GM12878 (cell line): ENCODE measurements at regions not wholly inside any gene's neighbourhood (a gene's known extent, or its start where the extent isn't known, plus 50 kb on each side); places are given as distances from the start of the nearest gene placed in this dataset.

Source experiments
- ATAC-seq: fragments of 200-7000 bp; cut with Tn5 transposase; 3 replicates; pipeline ENCODE4 v1.9.1; 2020; ENCODE audit warnings: mild to moderate bottlenecking, moderate library complexity
- BruUV-seq: library from RNA; stranded (reverse); fragments of 400-500 nt; replicated peaks from 2 replicates; lab custom pipeline; 2021; lab: Mats Ljungman, UMichigan
- CTCF ChIA-PET: fragments of 300-600 bp; sonication (Branson Sonifier 250); formaldehyde crosslinking; extraction: SDS; loops from one replicate; lab custom pipeline; 2021; ENCODE audit warnings: inconsistent platforms; lab: Yijun Ruan, JAX
- POLR2A ChIA-PET: fragments of 350-600 bp; formaldehyde crosslinking; extraction: SDS; loops from one replicate; lab custom pipeline; 2021; ENCODE audit warnings: inconsistent platforms; lab: Charles Lee
- RAD21 ChIA-PET: fragments of 300-600 bp; sonication (Branson Sonifier 250); formaldehyde crosslinking; loops from one replicate; lab custom pipeline; 2023; ENCODE audit warnings: antibody characterized with exemption; ENCODE audit not compliant: unreplicated experiment; lab: Charles Lee
- SMC1A ChIA-PET: fragments of 300-600 bp; sonication (Branson Sonifier 250); formaldehyde crosslinking; loops from one replicate; lab custom pipeline; 2023; ENCODE audit not compliant: unreplicated experiment, uncharacterized antibody; lab: Charles Lee
- DNase-seq: peaks from one replicate; pipeline ENCODE4 v3.0.0-alpha.2; 2011; ENCODE audit warnings: low read depth, low spot score
- FAIRE-seq: peaks from 3 replicates; lab custom pipeline; 2011; peaks lifted over from hg19 to GRCh38; lab: Jason Lieb, UNC
- H2AFZ ChIP-seq: 2 replicates; pipeline ENCODE4 v1.6.0; 2011; ENCODE audit warnings: low read depth, low read length, control low read depth; ENCODE audit not compliant: control insufficient read depth
- H3K27ac ChIP-seq: 2 replicates; pipeline ENCODE4 v1.5.1; 2011; ENCODE audit warnings: control low read depth; ENCODE audit not compliant: control insufficient read depth, insufficient read depth
- H3K27me3 ChIP-seq, 2 experiments: replicated peaks in 1 of 2; 2 replicates each; pipeline versions ENCODE4 v1.6.0 to v1.6.1; 2011; ENCODE audit warnings: low read length in 1 of 2; ENCODE audit not compliant: control insufficient read depth in 2 of 2, insufficient read depth in 2 of 2
- H3K36me3 ChIP-seq, 2 experiments: 2 replicates each; pipeline ENCODE4 v1.5.1; 2011; ENCODE audit warnings: low read length in 1 of 2; ENCODE audit not compliant: control insufficient read depth in 2 of 2, insufficient read depth in 2 of 2
- H3K4me1 ChIP-seq: 2 replicates; pipeline ENCODE4 v1.6.1; 2011; ENCODE audit warnings: mild to moderate bottlenecking, low read length, moderate library complexity, mixed read lengths; ENCODE audit not compliant: control insufficient read depth, insufficient read depth
- H3K4me2 ChIP-seq: 2 replicates; pipeline ENCODE4 v1.6.0; 2011; ENCODE audit warnings: control low read depth; ENCODE audit not compliant: control insufficient read depth, insufficient read depth
- H3K4me3 ChIP-seq: fragments of 200-600 bp; sonication (generic); 2 replicates; pipeline ENCODE4 v1.5.1; 2016
- H3K79me2 ChIP-seq: 2 replicates; pipeline ENCODE4 v1.6.0; 2011; ENCODE audit warnings: low read length; ENCODE audit not compliant: control insufficient read depth, insufficient read depth
- H3K9ac ChIP-seq: 2 replicates; pipeline ENCODE4 v1.8.0; 2011; ENCODE audit warnings: low read length, control low read depth, mixed read lengths; ENCODE audit not compliant: control insufficient read depth, insufficient read depth
- H3K9me3 ChIP-seq: replicated peaks from 3 replicates; pipeline ENCODE4 v1.5.1; 2011; ENCODE audit warnings: mild to moderate bottlenecking, low read length; ENCODE audit not compliant: control insufficient read depth, insufficient read depth
- H4K20me1 ChIP-seq: 2 replicates; pipeline ENCODE4 v1.6.0; 2011; ENCODE audit not compliant: control insufficient read depth, insufficient read depth
- FOS ChIP-seq: IDR thresholded peaks from 3 replicates; pipeline ENCODE4 v1.6.1; 2011; ENCODE audit warnings: borderline replicate concordance; ENCODE audit not compliant: insufficient read length; ENCODE audit errors: extremely low read depth
- MEF2B ChIP-seq: fragments of 450-650 bp; IDR thresholded peaks from 2 replicates; pipeline ENCODE4 v1.6.1; 2018; ENCODE audit warnings: mild to moderate bottlenecking, moderate library complexity; ENCODE audit not compliant: partially characterized antibody, poor library complexity, severe bottlenecking
- NBN ChIP-seq: fragments of 450-650 bp; IDR thresholded peaks from 2 replicates; pipeline ENCODE4 v1.6.1; 2016
- NFYB ChIP-seq: IDR thresholded peaks from 2 replicates; pipeline ENCODE4 v1.6.1; 2011; ENCODE audit warnings: low read depth, mild to moderate bottlenecking, low read length, improper control_type of control experiment, moderate library complexity; ENCODE audit not compliant: insufficient read depth
- NR2F1 ChIP-seq: fragments of 450-650 bp; conservative IDR thresholded peaks from 2 replicates; pipeline ENCODE4 v1.6.1; 2017; ENCODE audit warnings: mild to moderate bottlenecking
- PAX5 ChIP-seq: IDR thresholded peaks from 2 replicates; pipeline ENCODE4 v1.6.1; 2011; ENCODE audit warnings: low read depth, low read length, borderline replicate concordance
- POLR2AphosphoS2 ChIP-seq: IDR thresholded peaks from 2 replicates; pipeline ENCODE4 v1.6.1; 2011; ENCODE audit warnings: low read depth, mild to moderate bottlenecking, low read length, improper control_type of control experiment, moderate library complexity
- SMAD5 ChIP-seq: IDR thresholded peaks from 2 replicates; pipeline ENCODE4 v1.6.1; 2016; ENCODE audit warnings: antibody characterized with exemption, low read depth
- SMARCA5 ChIP-seq: fragments of 450-650 bp; IDR thresholded peaks from 2 replicates; pipeline ENCODE4 v1.6.1; 2017; ENCODE audit warnings: mild to moderate bottlenecking
- SREBF2 ChIP-seq: IDR thresholded peaks from 2 replicates; pipeline ENCODE4 v1.6.1; 2012; ENCODE audit warnings: mild to moderate bottlenecking, low read length
- TCF12 ChIP-seq: IDR thresholded peaks from 2 replicates; pipeline ENCODE4 v1.6.1; 2011; ENCODE audit warnings: low read depth, mild to moderate bottlenecking, low read length
- ZNF207 ChIP-seq: fragments of 450-650 bp; IDR thresholded peaks from 2 replicates; pipeline ENCODE4 v1.6.1; 2014; ENCODE audit warnings: antibody characterized with exemption, mild to moderate bottlenecking, borderline replicate concordance
- WGBS: methylation state at CpG from one replicate; pipeline ENCODE4 v1.1.6; 2016; ENCODE audit warnings: low lambda C conversion rate; ENCODE audit not compliant: insufficient replicate concordance, insufficient coverage; ENCODE audit errors: missing lambda C conversion rate; 5-methylcytosine and 5-hydroxymethylcytosine counted together
- in situ Hi-C: fragments of 300-500 bp; cut with MboI; formaldehyde crosslinking; loops from 9 replicates; pipeline ENCODE4 v1.14.3; 2018; ENCODE audit warnings: mixed read lengths
- intact Hi-C: fragments of 100-400 bp; cut with micrococcal nuclease; formaldehyde crosslinking; loops from one replicate; pipeline ENCODE4 v1.14.2; 2022; ENCODE audit not compliant: unreplicated experiment
- TF ChIP-seq, protein P1 (sequence below): IDR thresholded peaks from 2 replicates; pipeline ENCODE4 v1.6.1; 2011; ENCODE audit warnings: mild to moderate bottlenecking, low read depth, low read length, moderate library complexity; ENCODE audit not compliant: insufficient replicate concordance
- TF ChIP-seq, protein P2 (sequence below): IDR thresholded peaks from 2 replicates; pipeline ENCODE4 v1.6.1; 2012; ENCODE audit warnings: improper control_type of control experiment, low read depth, low read length; ENCODE audit not compliant: insufficient replicate concordance
- TF ChIP-seq, protein P3 (sequence below): fragments of 450-650 bp; IDR thresholded peaks from 2 replicates; pipeline ENCODE4 v1.6.1; 2017; ENCODE audit warnings: low read depth, mild to moderate bottlenecking, moderate library complexity

DNA sequence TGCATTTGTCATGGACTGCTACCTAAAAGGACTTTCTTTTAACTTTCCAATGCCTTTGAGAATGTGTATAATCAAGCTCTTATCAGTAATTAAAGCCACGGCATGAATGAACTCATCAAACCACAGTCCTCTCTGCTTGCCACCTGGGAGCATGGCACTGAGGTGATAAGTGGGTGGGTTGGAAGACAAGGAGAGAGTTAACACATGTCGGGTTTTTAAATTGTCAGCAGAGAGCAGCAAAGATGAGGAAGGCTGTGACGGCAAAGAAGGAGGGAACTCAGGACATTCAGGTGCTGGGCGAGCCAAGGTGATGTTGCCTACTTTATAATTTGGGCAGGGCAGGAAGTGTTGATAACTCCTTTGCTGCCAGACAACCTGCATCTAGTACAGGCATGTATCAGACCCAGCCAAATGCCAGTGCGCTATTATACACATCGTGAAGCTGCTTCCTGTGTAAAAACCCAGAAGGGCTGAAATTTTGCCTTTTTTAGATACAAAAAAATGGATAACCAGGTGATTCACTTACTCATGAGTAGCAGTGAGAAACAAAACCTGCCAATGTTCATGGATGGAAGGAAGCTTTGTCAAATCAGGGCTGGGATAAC, 269.1 kb downstream of the KIF4B start:
- BruUV-seq: no TSS peak
- intact Hi-C loops (no loop called here), in situ Hi-C loops (no loop called here)
- ATAC-seq (no peak), DNase-seq (no peak), FAIRE-seq (no peak)
- 29% methylated on average over 6 of the region's 6 CpGs for WGBS
- H3K4me2 ChIP-seq: no peak overlapping the region
- H3K9ac ChIP-seq: no peak overlapping the region
- CTCF ChIA-PET: no interaction called here
- no peaks in the 10 kb centered on the region for H3K9me3 ChIP-seq
- H4K20me1 ChIP-seq: no peaks in the 10 kb centered on the region; the same call in 1 of the 2 replicates
- no peak overlapping the region for H3K27ac ChIP-seq
- POLR2A ChIA-PET: no interaction called here
- H3K79me2 ChIP-seq: no peaks in the 10 kb centered on the region
- SMC1A ChIA-PET: no interaction called here
- H3K4me1 ChIP-seq: no peaks in the 10 kb centered on the region
- H2AFZ ChIP-seq: no peak overlapping the region
- RAD21 ChIA-PET: no interaction called here
- no peak overlapping the region for H3K4me3 ChIP-seq
- H3K27me3 ChIP-seq: no peaks in the 10 kb centered on the region; a peak in 1 of 4 replicates
- no peaks in the 10 kb centered on the region for H3K36me3 ChIP-seq
- TF ChIP-seq SMARCA5 (no peak), SMAD5 (no peak), NFYB (no peak), POLR2AphosphoS2 (no peak), NR2F1 (no peak), NBN (no peak), TCF12 (no peak), FOS (no peak), MEF2B (no peak), PAX5 (no peak), SREBF2 (no peak), ZNF207 (no peak)
- TF ChIP-seq, protein P1, sequence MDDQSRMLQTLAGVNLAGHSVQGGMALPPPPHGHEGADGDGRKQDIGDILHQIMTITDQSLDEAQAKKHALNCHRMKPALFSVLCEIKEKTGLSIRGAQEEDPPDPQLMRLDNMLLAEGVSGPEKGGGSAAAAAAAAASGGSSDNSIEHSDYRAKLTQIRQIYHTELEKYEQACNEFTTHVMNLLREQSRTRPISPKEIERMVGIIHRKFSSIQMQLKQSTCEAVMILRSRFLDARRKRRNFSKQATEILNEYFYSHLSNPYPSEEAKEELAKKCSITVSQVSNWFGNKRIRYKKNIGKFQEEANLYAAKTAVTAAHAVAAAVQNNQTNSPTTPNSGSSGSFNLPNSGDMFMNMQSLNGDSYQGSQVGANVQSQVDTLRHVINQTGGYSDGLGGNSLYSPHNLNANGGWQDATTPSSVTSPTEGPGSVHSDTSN: no peak
- TF ChIP-seq, protein P2, sequence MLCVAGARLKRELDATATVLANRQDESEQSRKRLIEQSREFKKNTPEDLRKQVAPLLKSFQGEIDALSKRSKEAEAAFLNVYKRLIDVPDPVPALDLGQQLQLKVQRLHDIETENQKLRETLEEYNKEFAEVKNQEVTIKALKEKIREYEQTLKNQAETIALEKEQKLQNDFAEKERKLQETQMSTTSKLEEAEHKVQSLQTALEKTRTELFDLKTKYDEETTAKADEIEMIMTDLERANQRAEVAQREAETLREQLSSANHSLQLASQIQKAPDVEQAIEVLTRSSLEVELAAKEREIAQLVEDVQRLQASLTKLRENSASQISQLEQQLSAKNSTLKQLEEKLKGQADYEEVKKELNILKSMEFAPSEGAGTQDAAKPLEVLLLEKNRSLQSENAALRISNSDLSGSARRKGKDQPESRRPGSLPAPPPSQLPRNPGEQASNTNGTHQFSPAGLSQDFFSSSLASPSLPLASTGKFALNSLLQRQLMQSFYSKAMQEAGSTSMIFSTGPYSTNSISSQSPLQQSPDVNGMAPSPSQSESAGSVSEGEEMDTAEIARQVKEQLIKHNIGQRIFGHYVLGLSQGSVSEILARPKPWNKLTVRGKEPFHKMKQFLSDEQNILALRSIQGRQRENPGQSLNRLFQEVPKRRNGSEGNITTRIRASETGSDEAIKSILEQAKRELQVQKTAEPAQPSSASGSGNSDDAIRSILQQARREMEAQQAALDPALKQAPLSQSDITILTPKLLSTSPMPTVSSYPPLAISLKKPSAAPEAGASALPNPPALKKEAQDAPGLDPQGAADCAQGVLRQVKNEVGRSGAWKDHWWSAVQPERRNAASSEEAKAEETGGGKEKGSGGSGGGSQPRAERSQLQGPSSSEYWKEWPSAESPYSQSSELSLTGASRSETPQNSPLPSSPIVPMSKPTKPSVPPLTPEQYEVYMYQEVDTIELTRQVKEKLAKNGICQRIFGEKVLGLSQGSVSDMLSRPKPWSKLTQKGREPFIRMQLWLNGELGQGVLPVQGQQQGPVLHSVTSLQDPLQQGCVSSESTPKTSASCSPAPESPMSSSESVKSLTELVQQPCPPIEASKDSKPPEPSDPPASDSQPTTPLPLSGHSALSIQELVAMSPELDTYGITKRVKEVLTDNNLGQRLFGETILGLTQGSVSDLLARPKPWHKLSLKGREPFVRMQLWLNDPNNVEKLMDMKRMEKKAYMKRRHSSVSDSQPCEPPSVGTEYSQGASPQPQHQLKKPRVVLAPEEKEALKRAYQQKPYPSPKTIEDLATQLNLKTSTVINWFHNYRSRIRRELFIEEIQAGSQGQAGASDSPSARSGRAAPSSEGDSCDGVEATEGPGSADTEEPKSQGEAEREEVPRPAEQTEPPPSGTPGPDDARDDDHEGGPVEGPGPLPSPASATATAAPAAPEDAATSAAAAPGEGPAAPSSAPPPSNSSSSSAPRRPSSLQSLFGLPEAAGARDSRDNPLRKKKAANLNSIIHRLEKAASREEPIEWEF: no peak
- TF ChIP-seq, protein P3, sequence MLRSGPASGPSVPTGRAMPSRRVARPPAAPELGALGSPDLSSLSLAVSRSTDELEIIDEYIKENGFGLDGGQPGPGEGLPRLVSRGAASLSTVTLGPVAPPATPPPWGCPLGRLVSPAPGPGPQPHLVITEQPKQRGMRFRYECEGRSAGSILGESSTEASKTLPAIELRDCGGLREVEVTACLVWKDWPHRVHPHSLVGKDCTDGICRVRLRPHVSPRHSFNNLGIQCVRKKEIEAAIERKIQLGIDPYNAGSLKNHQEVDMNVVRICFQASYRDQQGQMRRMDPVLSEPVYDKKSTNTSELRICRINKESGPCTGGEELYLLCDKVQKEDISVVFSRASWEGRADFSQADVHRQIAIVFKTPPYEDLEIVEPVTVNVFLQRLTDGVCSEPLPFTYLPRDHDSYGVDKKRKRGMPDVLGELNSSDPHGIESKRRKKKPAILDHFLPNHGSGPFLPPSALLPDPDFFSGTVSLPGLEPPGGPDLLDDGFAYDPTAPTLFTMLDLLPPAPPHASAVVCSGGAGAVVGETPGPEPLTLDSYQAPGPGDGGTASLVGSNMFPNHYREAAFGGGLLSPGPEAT: no peak
